ENCODE measurements at regions not wholly inside any gene's neighbourhood (a gene's known extent, or its start where the extent isn't known, plus 50 kb on each side); places are given as distances from the start of the nearest gene placed in this dataset.
A peak's percentile ranks its signal among the peaks of the same experiment; 100 is the strongest.

GRCh38 chr11:122020902-122021301, 95.1 kb downstream of the BLID start:
- TF ChIP-seq REST (IDR thresholded peaks at IDR 0.05; ENCODE audit: borderline replicate concordance): no peak
- TF ChIP-seq RAD21 (conservative IDR thresholded peaks at IDR 0.05): peak; percentile 53
- TF ChIP-seq CTCF (IDR thresholded peaks at IDR 0.05; ENCODE audit: poor library complexity, severe bottlenecking): peak; percentile 53
- no peak for TF ChIP-seq MXI1 (conservative IDR thresholded peaks at IDR 0.05; ENCODE audit: poor library complexity, severe bottlenecking)
- no peak for TF ChIP-seq EZH2 (IDR thresholded peaks at IDR 0.05; ENCODE audit: borderline replicate concordance, insufficient read depth, low read length, poor library complexity, severe bottlenecking)
- TF ChIP-seq POLR2AphosphoS5 (IDR thresholded peaks at IDR 0.05): no peak

Data from neural cell (in vitro differentiated cells).